ENCODE measurements at regions not wholly inside any gene's neighbourhood (a gene's known extent, or its start where the extent isn't known, plus 50 kb on each side); places are given as distances from the start of the nearest gene placed in this dataset.

DNA sequence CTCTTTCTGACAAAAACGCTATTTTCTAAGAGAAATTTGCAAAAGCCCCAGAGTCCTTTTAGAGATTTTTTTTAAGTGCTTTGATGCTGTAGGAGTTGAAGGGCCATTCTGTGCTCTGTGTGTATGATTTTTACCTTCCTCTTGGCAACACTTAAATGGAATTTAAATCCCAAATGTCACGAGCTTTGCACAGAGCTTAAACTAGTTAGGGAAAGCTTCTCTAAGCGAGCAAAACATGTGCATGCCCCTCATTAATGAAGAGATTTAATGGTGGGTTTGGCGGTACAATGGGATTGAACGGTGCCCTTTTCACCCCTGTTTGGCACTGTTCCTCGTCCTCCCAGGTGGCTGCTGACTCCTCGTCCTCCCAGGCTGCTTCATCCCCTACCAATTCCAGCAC lies 220.7 kb downstream of the DRD1 start:
- no peak overlapping the region for H3K27ac Mint-ChIP-seq
- H3K27me3 Mint-ChIP-seq (ENCODE audit: low read depth) = no peaks in the 10 kb centered on the region; the same call in 1 of the 2 replicates
- no peak overlapping the region for H3K4me3 Mint-ChIP-seq
- TF ChIP-seq NFYB (CRISPR knock-in tag; conservative IDR thresholded peaks at IDR 0.05; ENCODE audit: low read depth) (no peak), SP1 (CRISPR knock-in tag; conservative IDR thresholded peaks at IDR 0.05) (no peak), ZNF671 (CRISPR knock-in tag; IDR thresholded peaks at IDR 0.05) (no peak), E2F1 (CRISPR knock-in tag; IDR thresholded peaks at IDR 0.05) (no peak), ATF1 (CRISPR knock-in tag; IDR thresholded peaks at IDR 0.05) (no peak)
- TF ChIP-seq, protein P1, sequence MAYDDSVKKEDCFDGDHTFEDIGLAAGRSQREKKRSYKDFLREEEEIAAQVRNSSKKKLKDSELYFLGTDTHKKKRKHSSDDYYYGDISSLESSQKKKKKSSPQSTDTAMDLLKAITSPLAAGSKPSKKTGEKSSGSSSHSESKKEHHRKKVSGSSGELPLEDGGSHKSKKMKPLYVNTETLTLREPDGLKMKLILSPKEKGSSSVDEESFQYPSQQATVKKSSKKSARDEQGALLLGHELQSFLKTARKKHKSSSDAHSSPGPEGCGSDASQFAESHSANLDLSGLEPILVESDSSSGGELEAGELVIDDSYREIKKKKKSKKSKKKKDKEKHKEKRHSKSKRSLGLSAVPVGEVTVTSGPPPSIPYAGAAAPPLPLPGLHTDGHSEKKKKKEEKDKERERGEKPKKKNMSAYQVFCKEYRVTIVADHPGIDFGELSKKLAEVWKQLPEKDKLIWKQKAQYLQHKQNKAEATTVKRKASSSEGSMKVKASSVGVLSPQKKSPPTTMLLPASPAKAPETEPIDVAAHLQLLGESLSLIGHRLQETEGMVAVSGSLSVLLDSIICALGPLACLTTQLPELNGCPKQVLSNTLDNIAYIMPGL (CRISPR knock-in tag; IDR thresholded peaks at IDR 0.05) = no peak
- ChIA-PET POLR2A (no interaction called here), CTCF (no interaction called here)
- H3K36me3 Mint-ChIP-seq = no peaks in the 10 kb centered on the region
- DNase-seq (ENCODE audit: low spot score) = no peak
- no peaks in the 10 kb centered on the region for H3K9me3 Mint-ChIP-seq
- no peak for ATAC-seq
- H3K4me1 Mint-ChIP-seq = peaks cover 5% of the 10 kb centered on the region

- Mint-ChIP-seq H3K27ac (no peak overlapping the region), H3K4me1 (peaks cover 5% of the 10 kb centered on the region), H3K27me3 (ENCODE audit: low read depth) (no peaks in the 10 kb centered on the region; the same call in 1 of the 2 replicates), H3K4me3 (no peak overlapping the region), H3K9me3 (no peaks in the 10 kb centered on the region), H3K36me3 (no peaks in the 10 kb centered on the region)
- no peak for ATAC-seq
- DNase-seq (ENCODE audit: low spot score) = no peak
- TF ChIP-seq GRHL2 (CRISPR knock-in tag; IDR thresholded peaks at IDR 0.05; ENCODE audit: insufficient replicate concordance, severe bottlenecking) (no peak), PRRX2 (CRISPR knock-in tag; IDR thresholded peaks at IDR 0.05) (no peak), FOXJ3 (CRISPR knock-in tag; IDR thresholded peaks at IDR 0.05; ENCODE audit: borderline replicate concordance) (no peak), ZNF281 (CRISPR knock-in tag; IDR thresholded peaks at IDR 0.05) (no peak), FOXK1 (CRISPR knock-in tag; IDR thresholded peaks at IDR 0.05) (no peak), ATF1 (CRISPR knock-in tag; IDR thresholded peaks at IDR 0.05) (no peak), RORB (CRISPR knock-in tag; IDR thresholded peaks at IDR 0.05) (no peak), ZNF512 (CRISPR knock-in tag; IDR thresholded peaks at IDR 0.05; ENCODE audit: borderline replicate concordance) (no peak)
- TF ChIP-seq, protein P2, sequence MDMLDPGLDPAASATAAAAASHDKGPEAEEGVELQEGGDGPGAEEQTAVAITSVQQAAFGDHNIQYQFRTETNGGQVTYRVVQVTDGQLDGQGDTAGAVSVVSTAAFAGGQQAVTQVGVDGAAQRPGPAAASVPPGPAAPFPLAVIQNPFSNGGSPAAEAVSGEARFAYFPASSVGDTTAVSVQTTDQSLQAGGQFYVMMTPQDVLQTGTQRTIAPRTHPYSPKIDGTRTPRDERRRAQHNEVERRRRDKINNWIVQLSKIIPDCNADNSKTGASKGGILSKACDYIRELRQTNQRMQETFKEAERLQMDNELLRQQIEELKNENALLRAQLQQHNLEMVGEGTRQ (CRISPR knock-in tag; IDR thresholded peaks at IDR 0.05) = no peak
- TF ChIP-seq, protein P3, sequence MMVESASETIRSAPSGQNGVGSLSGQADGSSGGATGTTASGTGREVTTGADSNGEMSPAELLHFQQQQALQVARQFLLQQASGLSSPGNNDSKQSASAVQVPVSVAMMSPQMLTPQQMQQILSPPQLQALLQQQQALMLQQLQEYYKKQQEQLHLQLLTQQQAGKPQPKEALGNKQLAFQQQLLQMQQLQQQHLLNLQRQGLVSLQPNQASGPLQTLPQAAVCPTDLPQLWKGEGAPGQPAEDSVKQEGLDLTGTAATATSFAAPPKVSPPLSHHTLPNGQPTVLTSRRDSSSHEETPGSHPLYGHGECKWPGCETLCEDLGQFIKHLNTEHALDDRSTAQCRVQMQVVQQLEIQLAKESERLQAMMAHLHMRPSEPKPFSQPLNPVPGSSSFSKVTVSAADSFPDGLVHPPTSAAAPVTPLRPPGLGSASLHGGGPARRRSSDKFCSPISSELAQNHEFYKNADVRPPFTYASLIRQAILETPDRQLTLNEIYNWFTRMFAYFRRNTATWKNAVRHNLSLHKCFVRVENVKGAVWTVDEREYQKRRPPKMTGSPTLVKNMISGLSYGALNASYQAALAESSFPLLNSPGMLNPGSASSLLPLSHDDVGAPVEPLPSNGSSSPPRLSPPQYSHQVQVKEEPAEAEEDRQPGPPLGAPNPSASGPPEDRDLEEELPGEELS (CRISPR knock-in tag; IDR thresholded peaks at IDR 0.05) = no peak
- TF ChIP-seq, protein P4, sequence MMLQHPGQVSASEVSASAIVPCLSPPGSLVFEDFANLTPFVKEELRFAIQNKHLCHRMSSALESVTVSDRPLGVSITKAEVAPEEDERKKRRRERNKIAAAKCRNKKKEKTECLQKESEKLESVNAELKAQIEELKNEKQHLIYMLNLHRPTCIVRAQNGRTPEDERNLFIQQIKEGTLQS (CRISPR knock-in tag; conservative IDR thresholded peaks at IDR 0.05) = no peak
- CTCF ChIA-PET = no interaction called here
- POLR2A ChIA-PET = no interaction called here
Measured at GRCh38 chr5:175222621-175223020, 221.4 kb downstream of the DRD1 start.

All from WTC11 (cell line).